ENCODE measurements at regions not wholly inside any gene's neighbourhood (a gene's known extent, or its start where the extent isn't known, plus 50 kb on each side); places are given as distances from the start of the nearest gene placed in this dataset.
"Not testable (repeated sequence)": the region's sequence is repeated elsewhere in the genome, so short reads cannot be mapped to it uniquely, and the experiment has no call there.

DNA sequence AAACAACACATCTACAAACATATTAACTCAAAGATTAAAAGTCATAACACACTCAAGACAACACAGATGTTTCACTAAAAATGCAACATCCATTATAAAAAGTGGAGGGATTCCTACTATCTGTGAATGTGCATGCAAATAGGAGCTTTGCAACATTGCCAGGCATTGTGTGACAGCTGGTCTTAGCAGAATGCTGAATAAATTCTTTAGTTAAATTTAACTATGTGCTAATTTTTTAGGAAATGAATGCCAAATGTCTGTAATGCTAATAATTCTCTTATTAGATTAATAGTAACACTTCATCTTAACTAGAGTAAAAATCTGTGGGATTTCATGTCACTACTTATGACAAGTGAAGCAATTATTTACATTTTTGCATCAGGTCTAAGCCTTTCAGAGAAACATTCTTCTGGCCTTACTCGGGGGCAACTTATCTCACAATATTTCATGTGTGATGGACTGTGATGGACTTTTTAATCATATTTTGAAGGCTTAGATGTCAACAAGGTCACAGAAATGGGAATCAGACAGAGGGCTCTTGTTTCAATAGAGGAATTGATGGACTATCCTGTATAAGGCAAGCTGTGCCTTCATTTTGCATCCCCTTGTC, 524.6 kb upstream of the KCND2 start:
- no peak for FAIRE-seq

GRCh38 chr7:119748991-119749390, 524.0 kb upstream of the KCND2 start:
- no peak for FAIRE-seq

GRCh38 chr7:119756687-119757086, 516.3 kb upstream of the KCND2 start:
- FAIRE-seq, result no peak

DNA sequence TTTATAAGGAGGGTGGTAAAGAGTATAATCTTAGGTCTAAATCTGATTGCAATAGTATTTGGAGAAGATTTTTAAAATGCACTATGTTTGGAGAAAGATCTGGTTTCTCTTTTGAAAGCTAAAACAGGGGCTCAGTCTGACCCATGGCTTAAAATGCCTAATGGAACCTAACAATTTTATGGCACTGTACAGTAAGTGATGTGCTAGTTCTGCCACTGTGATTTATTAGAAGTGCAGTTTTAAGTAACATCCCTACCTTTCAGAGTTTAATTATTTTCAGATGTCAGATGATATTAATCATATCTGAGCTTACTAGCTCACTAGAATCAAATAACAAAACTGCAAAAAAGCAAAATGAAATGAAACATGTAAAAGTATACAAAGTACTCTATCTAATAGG, 514.7 kb upstream of the KCND2 start:
- FAIRE-seq, result no peak

DNA sequence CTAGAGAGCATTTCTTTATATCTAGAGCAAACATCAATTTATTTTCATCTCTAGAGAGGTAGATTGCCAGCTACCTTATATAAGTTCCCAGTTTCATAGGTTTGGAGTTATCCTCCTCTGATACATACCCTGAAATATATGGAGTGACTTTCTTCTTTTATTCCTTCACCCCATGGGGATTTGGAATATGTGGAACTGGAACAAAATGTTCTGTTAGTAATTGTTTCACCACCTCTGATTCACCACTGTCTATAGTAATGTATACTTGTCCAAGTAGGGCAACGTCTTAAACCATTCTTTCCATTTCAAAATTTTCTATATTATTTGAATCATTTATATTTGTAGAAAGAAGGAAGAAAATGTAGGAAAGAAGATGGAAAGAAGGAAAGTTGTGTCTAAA, 511.2 kb upstream of the KCND2 start:
- FAIRE-seq, result no peak

DNA sequence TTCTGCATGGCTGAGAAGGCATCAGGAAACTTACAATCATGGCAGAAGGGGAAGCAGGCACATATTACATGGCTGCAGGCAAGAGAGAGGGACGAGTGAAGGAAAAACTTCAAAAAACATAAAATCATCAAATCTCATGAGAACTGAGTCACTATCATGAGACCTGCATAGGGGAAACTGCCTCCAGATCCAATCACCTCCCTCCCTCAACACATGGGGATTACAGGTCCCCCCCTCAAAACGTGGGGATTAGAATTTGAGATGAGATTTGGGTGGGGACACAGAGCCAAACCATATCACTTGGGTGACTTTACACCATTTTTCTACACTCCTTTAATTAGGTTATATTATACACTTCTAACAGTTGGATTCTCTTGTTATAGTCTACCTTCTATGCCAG, 490.7 kb upstream of the KCND2 start:
- FAIRE-seq, result no peak

- FAIRE-seq, result no peak
Observed at GRCh38 chr7:119783799-119784198, 489.2 kb upstream of the KCND2 start.

GRCh38 chr7:119802147-119802546, 470.8 kb upstream of the KCND2 start:
- no peak for FAIRE-seq

- FAIRE-seq, result no peak
Observed at GRCh38 chr7:119825091-119825655, 447.8 kb upstream of the KCND2 start.

GRCh38 chr7:119826547-119826946, 446.4 kb upstream of the KCND2 start:
- no peak for FAIRE-seq

- FAIRE-seq, result no peak
Observed at GRCh38 chr7:119838444-119838843, 434.5 kb upstream of the KCND2 start.

DNA sequence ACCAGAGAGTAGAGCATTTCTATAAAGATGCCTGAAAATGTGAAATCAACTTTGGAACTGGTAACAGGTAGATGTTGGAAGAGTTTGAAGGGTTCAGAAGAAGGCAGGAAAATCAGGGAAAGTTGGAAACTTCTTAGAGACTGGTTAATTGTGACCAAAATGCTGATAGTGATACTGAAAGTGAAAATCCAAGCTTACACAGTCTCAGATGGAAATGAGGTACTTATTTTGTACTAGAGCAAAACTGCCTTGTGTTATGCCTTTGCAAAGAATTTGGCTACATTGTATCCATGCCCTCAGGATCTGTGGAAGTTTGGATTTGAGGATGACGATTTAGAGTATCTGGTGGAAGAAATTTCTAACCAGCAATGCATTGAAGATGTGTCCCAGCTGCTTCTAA, 430.6 kb upstream of the KCND2 start:
- no peak for FAIRE-seq

DNA sequence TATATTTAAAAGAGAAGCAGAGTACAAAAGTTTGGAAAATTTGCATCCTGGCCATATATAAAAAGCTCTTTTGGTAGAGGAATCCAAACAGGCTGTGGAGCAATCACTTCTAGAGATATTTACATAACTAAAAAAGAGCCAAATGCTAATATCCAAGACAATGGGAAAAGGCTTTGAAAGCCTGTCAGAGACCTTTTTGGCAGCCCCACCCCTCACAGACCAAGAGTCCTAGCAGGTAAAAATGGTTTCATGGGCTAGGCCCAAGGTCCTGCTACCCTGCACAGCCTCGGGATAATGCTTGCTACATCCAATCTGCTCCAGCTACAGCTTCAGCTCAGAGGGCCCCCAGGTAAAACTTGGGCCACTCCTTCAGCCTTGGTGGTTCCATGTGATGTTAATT, 430.2 kb upstream of the KCND2 start:
- FAIRE-seq, result no peak

DNA sequence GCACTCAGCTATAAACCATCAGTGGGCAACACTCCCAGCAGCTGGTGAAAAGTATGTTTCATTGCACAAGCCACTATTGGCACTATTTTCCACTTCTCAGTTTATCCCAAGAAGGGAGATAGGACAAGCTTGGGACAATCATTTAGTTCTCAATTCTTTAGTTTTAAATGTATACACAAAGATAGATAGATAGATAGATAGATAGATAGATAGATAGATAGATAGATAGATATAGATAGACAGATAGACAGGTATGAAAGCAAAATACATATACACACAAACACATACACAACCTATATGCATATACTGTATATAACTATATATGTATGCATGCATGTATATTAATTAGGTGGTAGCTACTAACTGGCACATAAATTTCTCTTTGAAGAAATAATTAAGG, 411.6 kb upstream of the KCND2 start:
- no peak for FAIRE-seq

- FAIRE-seq, result no peak
Observed at GRCh38 chr7:119868387-119868786, 404.6 kb upstream of the KCND2 start.

DNA sequence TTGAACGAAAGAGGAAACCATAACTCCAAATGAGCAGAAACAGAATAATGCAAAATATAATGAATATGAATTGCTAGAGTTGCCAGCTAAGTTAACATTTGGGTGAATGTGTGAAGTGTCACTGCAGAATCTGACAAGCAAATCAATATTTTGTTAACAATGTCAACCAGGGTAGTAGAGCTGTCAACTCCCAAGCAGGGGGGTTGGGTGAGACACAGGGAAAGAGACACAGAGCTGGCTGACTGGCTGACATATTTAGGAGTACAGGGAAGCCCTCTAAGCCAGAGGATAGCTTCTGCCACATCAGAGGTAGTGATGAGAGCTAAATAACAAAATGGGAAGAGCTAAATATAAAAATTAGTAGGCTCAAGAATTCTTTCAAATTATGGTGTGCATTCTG, 393.1 kb upstream of the KCND2 start:
- no peak for FAIRE-seq

DNA sequence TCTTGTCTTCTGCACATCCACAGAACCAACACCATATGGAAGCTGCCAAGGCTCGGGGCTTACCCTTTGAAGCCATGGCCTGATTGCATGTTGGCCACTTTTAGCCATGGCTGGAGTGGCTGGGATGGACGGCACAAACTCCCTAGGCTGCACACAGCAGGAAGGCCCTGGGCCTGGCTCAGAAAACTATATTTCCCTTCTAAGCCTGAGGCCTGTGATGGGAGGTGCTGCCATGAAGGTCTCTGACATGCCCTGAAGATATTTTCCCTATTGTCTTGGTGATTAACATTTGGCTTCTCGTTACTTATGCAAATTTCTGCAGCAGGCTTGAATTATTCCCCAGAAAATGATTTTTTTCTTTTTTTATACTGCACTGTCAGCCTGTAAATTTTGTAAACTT, 387.0 kb upstream of the KCND2 start:
- no peak for FAIRE-seq

- not testable (repeated sequence) for FAIRE-seq
Observed at GRCh38 chr7:119886525-119886924, 386.4 kb upstream of the KCND2 start.

- no peak for FAIRE-seq
Observed at GRCh38 chr7:119888251-119888650, 384.7 kb upstream of the KCND2 start.

DNA sequence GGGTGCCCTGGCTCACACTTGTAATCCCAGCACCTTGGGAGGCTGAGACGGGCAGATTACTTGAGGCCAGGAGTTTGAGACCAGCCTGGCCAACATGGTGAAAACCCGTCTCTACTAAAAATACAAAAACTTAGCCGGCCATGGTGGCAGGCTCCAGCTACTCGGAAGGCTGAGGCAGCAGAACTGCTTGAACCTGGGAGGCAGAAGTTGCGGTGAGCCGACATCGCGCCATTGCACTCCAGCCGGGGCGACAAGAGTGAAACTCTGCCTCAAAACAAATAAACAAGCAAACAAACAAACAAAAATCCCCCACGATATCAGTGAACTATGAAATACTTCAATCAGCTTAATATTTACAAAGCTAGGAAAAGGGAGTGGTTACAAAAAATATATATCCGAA, 382.3 kb upstream of the KCND2 start:
- no peak for FAIRE-seq

DNA sequence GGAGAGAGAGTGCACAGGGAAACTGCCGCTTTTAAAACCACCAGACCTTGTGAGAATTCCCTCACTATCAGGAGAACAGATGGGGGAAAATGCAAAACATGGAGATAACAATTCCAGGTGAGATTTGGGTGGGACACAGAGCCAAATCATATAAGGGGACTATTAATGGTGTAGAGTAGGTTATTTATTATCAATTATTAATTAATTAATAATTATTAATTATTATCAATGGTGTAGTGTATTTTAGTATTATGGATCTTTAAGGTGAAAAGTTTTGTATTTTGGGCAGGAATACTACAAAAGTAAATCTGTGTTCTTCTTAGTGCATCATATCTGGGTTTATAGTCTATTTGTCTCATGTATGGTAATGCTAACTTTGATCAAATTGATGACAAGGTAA, 377.7 kb upstream of the KCND2 start:
- FAIRE-seq, result no peak

DNA sequence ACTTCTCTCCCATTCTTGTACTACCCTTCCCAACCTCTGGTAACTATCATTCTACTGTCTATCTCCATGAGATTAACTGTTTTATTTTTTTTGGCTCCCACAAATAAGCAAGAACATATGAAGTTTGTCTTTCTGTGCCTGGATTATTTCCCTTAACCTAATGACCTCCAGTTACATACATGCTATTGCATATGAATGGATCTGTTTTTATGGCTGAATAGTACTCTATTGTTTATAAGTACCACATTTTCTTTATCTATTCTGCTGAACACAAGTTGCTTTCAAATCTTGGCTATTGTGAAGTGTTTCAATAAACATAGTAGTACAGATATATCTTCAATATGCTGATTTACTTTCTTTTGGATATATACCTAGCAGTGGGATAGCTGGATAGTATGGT, 376.6 kb upstream of the KCND2 start:
- FAIRE-seq, result no peak

DNA sequence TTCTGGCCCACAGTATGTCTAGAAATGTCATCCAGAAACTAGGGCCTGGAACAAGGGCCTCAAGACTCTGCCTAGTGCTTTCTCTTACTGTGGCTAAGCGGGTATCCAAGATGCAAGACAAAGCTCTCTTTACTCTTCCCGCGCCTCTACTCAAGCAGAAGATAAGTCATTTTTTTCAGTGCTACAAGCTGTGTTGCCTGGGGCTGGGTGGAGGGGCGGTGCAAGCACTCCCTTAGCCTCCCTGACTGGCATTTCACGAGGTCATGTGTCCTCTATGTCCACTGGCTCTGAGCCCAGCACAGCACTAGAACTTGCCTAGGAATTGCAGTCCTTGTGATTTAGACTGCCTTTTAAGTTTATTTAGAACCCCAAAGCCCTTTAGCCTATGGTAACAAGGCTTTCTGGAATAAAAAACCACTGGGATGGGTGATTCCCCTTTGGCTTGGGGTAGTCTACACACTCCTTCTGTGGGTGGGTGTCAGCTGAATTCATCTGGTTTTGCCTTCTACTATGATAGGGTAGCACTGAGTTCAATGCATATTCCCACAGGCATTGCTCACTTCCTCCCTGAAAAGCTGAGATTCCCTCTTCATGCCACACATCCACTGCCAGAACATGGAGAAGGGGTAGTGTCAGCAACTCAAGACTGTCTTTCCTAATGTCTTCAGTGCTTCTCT, 371.8 kb upstream of the KCND2 start:
- no peak for FAIRE-seq

GRCh38 chr7:119903085-119903484, 369.9 kb upstream of the KCND2 start:
- no peak for FAIRE-seq

GRCh38 chr7:119905495-119905894, 367.5 kb upstream of the KCND2 start:
- no peak for FAIRE-seq
